SK-N-MC (cell line): ENCODE measurements at regions not wholly inside any gene's neighbourhood (a gene's known extent, or its start where the extent isn't known, plus 50 kb on each side); places are given as distances from the start of the nearest gene placed in this dataset.
A peak's percentile ranks its signal among the peaks of the same experiment; 100 is the strongest.

Source experiments
- DNase-seq: peaks from one replicate; pipeline ENCODE4 v3.0.0-alpha.2; 2011; ENCODE audit warnings: low read depth, low spot score
- H3K27ac ChIP-seq: fragments of 200-600 bp; sonication (generic); 2 replicates; pipeline ENCODE4 v1.5.1; 2016; ENCODE audit warnings: mixed run types
- H3K36me3 ChIP-seq: fragments of 200-600 bp; sonication (generic); 2 replicates; pipeline ENCODE4 v1.6.1; 2017; ENCODE audit warnings: antibody characterized with exemption, low read length, mixed read lengths; ENCODE audit not compliant: insufficient read depth
- H3K4me3 ChIP-seq: fragments of 200-600 bp; sonication (generic); 2 replicates; pipeline ENCODE4 v1.5.1; 2016
- H3K9ac ChIP-seq: fragments of 200-600 bp; sonication (generic); 2 replicates; pipeline ENCODE4 v1.8.0; 2017; ENCODE audit warnings: mixed run types, mixed read lengths; ENCODE audit not compliant: insufficient read length
- H3K9me3 ChIP-seq: fragments of 200-600 bp; sonication (generic); 2 replicates; pipeline ENCODE4 v1.6.1; 2017; ENCODE audit warnings: low read depth, mild to moderate bottlenecking, antibody characterized with exemption, low read length, moderate library complexity, mixed read lengths
- EZH2 ChIP-seq: fragments of 200-600 bp; sonication (generic); IDR thresholded peaks from one replicate; pipeline ENCODE4 v1.6.1; 2017; ENCODE audit warnings: antibody characterized with exemption
- FOXP2 ChIP-seq: optimal IDR thresholded peaks from 2 replicates; pipeline ENCODE3; 2011; ENCODE audit warnings: mild to moderate bottlenecking, moderate library complexity; ENCODE audit not compliant: insufficient read depth; ENCODE audit errors: extremely low read length, control extremely low read depth
- POLR2AphosphoS5 ChIP-seq: IDR thresholded peaks from 2 replicates; pipeline ENCODE4 v1.6.1; 2012; ENCODE audit warnings: mild to moderate bottlenecking, low read depth, low read length, borderline replicate concordance

DNA sequence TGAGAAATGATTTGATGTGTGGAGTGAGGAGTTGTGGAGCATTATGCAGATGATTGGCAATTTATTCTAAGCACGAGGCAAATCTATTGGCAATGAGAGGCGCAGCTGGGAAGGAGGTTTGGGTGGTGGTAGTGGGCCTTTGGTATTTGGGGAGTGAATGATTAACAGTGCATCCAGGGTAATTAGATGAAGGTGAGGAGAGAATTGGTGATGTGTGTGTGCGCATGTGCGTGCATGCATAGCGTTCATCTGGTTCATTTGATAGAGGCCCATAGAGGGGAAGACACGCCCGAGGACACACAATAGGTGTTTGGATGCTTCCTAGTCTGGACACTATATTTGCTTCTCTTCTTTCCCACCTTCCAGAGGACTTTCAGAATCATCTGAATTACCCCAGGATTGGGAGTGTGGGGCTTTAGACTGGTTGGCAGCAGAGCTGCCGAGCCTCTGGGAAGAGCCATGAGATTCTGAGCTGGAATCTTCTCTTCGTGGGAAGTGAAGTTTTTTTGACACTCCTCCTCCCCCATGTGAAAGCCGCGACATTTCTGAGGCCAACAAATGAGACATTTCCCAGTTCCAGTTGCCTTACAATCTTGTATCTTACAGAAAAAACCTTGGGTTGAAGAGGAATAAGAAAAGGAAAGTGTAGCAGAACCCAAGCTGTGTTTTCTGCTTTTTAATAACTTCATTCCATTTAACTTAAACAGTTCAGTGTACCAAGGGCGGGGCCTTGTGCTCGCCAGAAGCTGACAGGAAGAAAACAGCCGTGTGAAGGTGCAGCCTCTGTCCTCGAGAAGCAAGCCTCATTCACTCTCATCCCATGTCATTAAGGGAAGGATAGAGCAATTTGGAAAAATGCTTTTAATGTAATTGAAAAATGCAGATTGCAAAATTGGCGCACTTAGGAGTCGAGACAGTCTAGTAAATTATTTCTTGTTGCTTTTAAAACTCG lies 65.2 kb downstream of the SLC25A47 start:
- H3K27ac ChIP-seq: peak overlapping the region; percentile 64
- no peaks in the 10 kb centered on the region for H3K9me3 ChIP-seq
- no peaks in the 10 kb centered on the region for H3K36me3 ChIP-seq
- peak overlapping the region; percentile 28; the same call in 1 of the 2 replicates for H3K4me3 ChIP-seq
- no peak for TF ChIP-seq POLR2AphosphoS5
- no peak for TF ChIP-seq FOXP2
- TF ChIP-seq EZH2: no peak
- H3K9ac ChIP-seq: peak overlapping the region; percentile 38
- no peak for DNase-seq

DNA sequence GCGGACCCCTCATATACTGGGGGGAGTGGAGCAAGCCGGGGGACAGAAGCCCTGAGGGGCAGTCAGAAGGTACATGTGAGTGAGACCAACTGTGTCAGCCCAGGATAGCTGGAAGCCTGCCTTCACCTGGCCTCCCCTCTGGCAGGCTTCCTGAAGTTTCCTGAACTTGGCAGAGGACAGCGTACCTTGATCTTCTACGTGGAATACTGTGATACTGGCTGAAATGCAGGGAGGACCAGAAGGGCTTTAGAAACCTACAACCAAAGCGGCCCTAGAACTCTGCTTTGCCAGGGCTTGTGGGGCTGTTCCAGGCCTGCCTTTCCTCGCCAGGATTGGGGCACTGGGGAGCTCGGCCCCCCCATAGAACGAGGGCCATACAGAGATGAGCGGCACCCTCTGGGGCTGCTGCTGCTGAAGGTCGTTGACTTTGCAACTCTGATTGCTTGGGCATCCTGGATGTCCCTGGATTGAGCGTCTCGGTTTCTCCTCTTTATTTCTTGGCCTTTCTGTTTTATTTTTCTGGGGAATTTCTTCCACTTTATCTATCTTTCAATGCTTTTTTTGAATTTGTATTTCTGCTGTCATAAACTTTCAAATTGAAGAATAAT lies 66.5 kb downstream of the SLC25A47 start:
- H3K9ac ChIP-seq: no peak overlapping the region

DNA sequence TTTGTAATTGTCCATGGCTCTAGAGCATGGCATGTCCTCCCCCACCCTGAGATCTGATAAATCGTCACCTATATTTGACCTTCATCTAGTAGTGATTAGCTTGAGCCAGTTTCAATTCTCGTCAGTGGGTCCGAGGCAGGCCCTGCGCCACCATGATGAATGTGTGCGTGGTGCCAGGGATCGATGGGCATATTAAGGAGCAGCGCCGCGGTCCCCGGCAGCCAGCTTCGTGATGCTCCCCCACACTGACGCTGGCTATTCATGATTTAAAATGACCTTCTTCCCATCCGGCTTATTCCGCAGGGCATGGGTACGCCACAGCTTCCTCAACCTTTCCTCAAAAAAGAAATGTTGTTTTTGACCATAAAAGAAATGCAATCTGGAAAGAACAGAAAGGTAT lies 68.0 kb downstream of the SLC25A47 start:
- no peak for TF ChIP-seq EZH2
- TF ChIP-seq FOXP2: no peak
- no peak for TF ChIP-seq POLR2AphosphoS5
- no peaks in the 10 kb centered on the region for H3K36me3 ChIP-seq
- H3K4me3 ChIP-seq: peak overlapping the region; percentile 44
- peak overlapping the region; percentile 35 for H3K9ac ChIP-seq
- no peak for DNase-seq
- H3K27ac ChIP-seq: peak overlapping the region; percentile 90
- no peaks in the 10 kb centered on the region for H3K9me3 ChIP-seq

More for the DNA sequence above, 66.5 kb downstream of the SLC25A47 start:
- H3K27ac ChIP-seq: peak overlapping the region; percentile 62; the same call in 1 of the 2 replicates
- no peaks in the 10 kb centered on the region for H3K36me3 ChIP-seq
- no peaks in the 10 kb centered on the region for H3K9me3 ChIP-seq
- H3K4me3 ChIP-seq: no peak overlapping the region
- TF ChIP-seq POLR2AphosphoS5 (no peak), FOXP2 (no peak), EZH2 (no peak)
- DNase-seq: no peak

DNA sequence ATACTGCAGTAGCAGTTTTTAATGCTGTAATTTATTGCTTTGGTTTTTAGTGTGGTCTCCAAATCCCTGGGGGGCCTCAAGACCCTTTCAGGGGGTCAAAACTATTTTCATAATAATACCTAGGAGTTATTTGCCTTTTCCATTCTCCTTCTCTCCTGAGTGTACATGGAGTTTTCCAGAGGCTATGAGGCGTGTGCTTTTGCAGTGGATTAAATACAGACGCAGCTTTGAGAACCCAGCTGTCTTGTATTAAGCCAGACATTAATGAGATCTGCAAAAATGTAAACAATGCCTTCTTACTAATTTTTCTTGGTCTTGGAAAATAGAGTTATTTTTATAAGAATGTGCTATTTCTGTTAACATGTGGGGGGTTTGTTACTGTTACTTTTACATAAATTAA lies 68.6 kb downstream of the SLC25A47 start:
- TF ChIP-seq FOXP2: peak; percentile 21
- TF ChIP-seq POLR2AphosphoS5: no peak
- Histone ChIP-seq H3K4me3 (peak overlapping the region; percentile 44), H3K36me3 (no peaks in the 10 kb centered on the region), H3K9me3 (no peaks in the 10 kb centered on the region), H3K9ac (peak overlapping the region; percentile 35), H3K27ac (peak overlapping the region; percentile 90)
- DNase-seq: no peak

DNA sequence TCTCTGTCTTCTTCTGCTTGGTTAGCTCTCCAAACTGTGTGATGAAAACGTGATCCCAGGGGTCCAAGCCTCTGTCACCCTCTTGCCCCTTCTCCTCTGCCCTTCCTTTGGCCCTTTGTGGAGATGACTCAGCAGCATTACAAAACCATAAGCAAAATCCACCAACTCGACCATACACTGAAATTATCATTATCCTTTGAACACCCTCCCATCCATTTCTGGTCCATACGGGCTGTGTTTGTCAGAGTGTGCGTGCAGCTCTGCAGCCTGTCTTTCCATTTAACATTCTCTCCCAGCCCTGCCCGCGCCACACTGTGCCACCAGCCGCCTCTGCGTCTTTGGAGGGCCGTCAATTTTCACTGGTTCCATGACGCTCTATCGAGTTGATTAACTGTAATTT lies 69.2 kb downstream of the SLC25A47 start:
- no peaks in the 10 kb centered on the region for H3K36me3 ChIP-seq
- peak overlapping the region; percentile 6; the same call in 1 of the 2 replicates for H3K4me3 ChIP-seq
- TF ChIP-seq FOXP2: no peak
- no peak for TF ChIP-seq POLR2AphosphoS5
- TF ChIP-seq EZH2: no peak
- no peak for DNase-seq
- H3K9ac ChIP-seq: no peak overlapping the region
- no peaks in the 10 kb centered on the region for H3K9me3 ChIP-seq
- H3K27ac ChIP-seq: peak overlapping the region; percentile 90

DNA sequence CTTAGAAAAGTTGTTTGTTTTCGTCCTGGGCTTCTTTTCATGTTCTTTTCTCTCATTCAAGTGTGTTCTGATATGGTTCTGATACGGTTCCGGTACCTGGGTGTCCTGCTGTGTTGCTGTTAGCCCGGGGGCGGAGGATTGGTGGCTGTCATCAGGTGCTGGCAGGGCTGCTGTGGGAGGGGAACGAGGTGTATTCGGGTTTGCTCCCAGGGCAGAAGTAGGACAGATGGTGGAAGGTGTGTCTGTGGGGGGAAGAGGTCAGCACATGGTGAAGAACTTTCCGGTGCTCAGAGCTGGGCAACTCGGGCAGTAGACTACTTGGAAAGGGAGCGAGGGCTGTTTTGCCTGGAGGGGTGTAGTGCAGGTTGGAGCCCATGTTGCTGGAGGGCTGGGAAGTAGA lies 70.2 kb downstream of the SLC25A47 start:
- no peaks in the 10 kb centered on the region for H3K9me3 ChIP-seq
- no peak for DNase-seq
- TF ChIP-seq FOXP2 (no peak), EZH2 (no peak), POLR2AphosphoS5 (no peak)
- no peaks in the 10 kb centered on the region for H3K36me3 ChIP-seq
- H3K4me3 ChIP-seq: 0 out of 2 replicates have a peak overlapping the region, but pooled peaks have one; percentile 6
- no peak overlapping the region for H3K9ac ChIP-seq
- peak overlapping the region; percentile 90; the same call in 1 of the 2 replicates for H3K27ac ChIP-seq

DNA sequence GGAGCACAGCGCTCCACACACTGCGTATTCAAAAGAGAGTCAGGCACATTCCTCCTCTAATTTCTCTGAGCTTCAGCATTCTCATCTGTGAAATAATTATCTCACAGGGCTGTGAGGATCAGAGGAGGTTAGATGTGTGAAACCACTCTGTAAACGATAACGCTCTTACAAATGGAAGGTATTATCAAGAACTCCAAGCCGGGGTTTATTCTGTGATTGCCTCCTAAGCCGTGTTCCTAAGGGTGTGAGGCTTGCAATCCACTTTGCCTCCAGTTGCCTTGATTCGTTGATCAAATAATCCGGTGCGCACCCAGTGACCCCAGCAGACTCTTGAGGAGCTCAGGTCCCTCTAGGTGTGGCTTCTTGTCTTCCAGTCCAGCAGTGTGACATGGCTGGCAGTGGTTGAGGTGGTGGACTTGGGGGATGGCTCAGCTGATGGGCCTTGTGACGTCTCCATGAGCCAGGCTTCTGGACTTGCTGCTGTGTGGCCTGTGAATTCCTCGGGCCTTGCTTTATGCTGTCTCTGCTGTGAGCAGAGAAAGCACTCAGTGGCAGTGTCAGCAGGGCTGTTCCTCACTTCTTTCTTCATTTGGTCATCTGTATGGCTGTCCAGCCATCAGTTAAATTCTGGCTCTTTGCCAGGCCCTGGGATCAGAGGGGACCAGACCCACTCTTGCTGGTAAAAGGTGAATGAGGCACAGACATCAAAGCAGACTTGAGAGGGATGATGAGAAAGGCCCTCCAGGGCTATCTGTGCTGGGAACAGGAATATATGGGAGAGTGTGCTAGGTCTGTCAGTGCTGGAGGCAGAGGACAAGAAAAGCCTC lies 71.0 kb downstream of the SLC25A47 start:
- Histone ChIP-seq H3K4me3 (no peak overlapping the region), H3K9ac (no peak overlapping the region), H3K27ac (0 out of 2 replicates have a peak overlapping the region, but pooled peaks have one; percentile 28), H3K9me3 (no peaks in the 10 kb centered on the region), H3K36me3 (no peaks in the 10 kb centered on the region)
- no peak for TF ChIP-seq EZH2
- TF ChIP-seq POLR2AphosphoS5: no peak
- TF ChIP-seq FOXP2: no peak
- no peak for DNase-seq

DNA sequence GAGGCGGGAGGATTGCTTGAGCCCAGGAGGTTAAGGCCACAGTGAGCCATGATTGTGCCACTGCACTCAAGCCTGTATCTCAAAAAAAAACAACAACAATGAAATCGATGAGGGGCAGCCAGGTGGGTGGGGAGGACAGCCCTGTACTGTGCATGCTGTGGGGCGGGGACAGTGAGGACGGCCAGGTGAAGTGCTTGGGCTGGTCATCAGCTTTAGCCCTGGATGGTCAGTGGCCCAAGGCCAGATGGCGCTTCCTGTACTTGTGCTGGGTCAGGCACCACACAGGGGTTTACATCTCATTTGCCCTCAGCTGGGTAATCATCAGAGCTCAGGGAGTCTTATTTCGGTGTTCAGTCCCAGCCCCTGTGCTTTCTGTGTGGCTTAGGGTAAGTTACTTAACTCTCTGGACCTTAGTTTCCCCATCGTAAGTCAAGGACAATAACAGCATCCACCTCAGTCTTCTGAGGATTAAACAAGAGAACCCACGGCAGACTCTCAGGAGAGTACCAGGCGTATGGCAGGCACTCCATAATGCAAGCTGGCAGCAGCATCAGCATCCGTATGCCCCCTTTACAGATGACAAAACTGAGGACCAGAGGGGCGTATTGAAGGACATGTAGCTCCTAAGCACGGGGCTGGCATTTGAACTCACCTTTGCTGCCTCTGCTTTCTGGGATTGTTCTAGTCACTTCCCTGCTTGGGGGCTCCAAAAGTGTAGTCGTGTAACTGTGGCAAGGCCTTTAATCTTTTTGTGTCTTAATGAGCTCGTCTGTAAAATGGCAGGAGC lies 71.9 kb downstream of the SLC25A47 start:
- no peak for DNase-seq
- Histone ChIP-seq H3K9me3 (no peaks in the 10 kb centered on the region), H3K4me3 (no peak overlapping the region), H3K9ac (no peak overlapping the region), H3K36me3 (no peaks in the 10 kb centered on the region), H3K27ac (no peak overlapping the region)
- no peak for TF ChIP-seq POLR2AphosphoS5
- no peak for TF ChIP-seq EZH2
- no peak for TF ChIP-seq FOXP2
